ENCODE measurements at regions not wholly inside any gene's neighbourhood (a gene's known extent, or its start where the extent isn't known, plus 50 kb on each side); places are given as distances from the start of the nearest gene placed in this dataset.

GRCh38 chr11:112511271-112511670 lies 250.6 kb upstream of the PLET1 start:
- no peak for TF ChIP-seq CTCF (IDR thresholded peaks at IDR 0.05; ENCODE audit: poor library complexity)
- no peak for TF ChIP-seq EZH2phosphoT487 (IDR thresholded peaks at IDR 0.05; ENCODE audit: low read depth, severe bottlenecking, unreplicated experiment)
- no peak for TF ChIP-seq EZH2 (IDR thresholded peaks at IDR 0.05; ENCODE audit: borderline replicate concordance)

Data from hepatocyte (in vitro differentiated cells).